ENCODE measurements at regions not wholly inside any gene's neighbourhood (a gene's known extent, or its start where the extent isn't known, plus 50 kb on each side); places are given as distances from the start of the nearest gene placed in this dataset.

- FAIRE-seq = no peak
- Histone ChIP-seq H3K36me3 (ENCODE audit: control insufficient read depth, insufficient read depth, low read length) (no peaks in the 10 kb centered on the region), H3K4me3 (ENCODE audit: low read depth, low read length) (no peak overlapping the region), H3K27me3 (ENCODE audit: control insufficient read depth, insufficient read depth, low read length) (no peaks in the 10 kb centered on the region)
- DNase-seq (ENCODE audit: low read depth) = peak; percentile 12
- TF ChIP-seq CTCF (IDR thresholded peaks at IDR 0.05; ENCODE audit: insufficient read depth, low read length, severe bottlenecking) = no peak
These were observed 1194.0 kb downstream of the PCDH9 start for GRCh38 chr13:66036024-66036614.

GRCh38 chr13:66033924-66034323, 1196.2 kb downstream of the PCDH9 start:
- TF ChIP-seq CTCF (IDR thresholded peaks at IDR 0.05; ENCODE audit: insufficient read depth, low read length, severe bottlenecking) = no peak
- FAIRE-seq (no peak), DNase-seq (ENCODE audit: low read depth) (no peak)
- H3K27me3 ChIP-seq (ENCODE audit: control insufficient read depth, insufficient read depth, low read length) = no peaks in the 10 kb centered on the region
- no peaks in the 10 kb centered on the region for H3K36me3 ChIP-seq (ENCODE audit: control insufficient read depth, insufficient read depth, low read length)
- no peak overlapping the region for H3K4me3 ChIP-seq (ENCODE audit: low read depth, low read length)

GRCh38 chr13:66021846-66022245, 1208.3 kb downstream of the PCDH9 start:
- TF ChIP-seq CTCF (IDR thresholded peaks at IDR 0.05; ENCODE audit: insufficient read depth, low read length, severe bottlenecking) = no peak

GRCh38 chr13:66014771-66015170, 1215.4 kb downstream of the PCDH9 start:
- H3K27me3 ChIP-seq (ENCODE audit: control insufficient read depth, insufficient read depth, low read length) = no peaks in the 10 kb centered on the region
- no peak for FAIRE-seq
- no peak for TF ChIP-seq CTCF (IDR thresholded peaks at IDR 0.05; ENCODE audit: insufficient read depth, low read length, severe bottlenecking)
- H3K4me3 ChIP-seq (ENCODE audit: low read depth, low read length) = no peak overlapping the region
- no peak for DNase-seq (ENCODE audit: low read depth)
- H3K36me3 ChIP-seq (ENCODE audit: control insufficient read depth, insufficient read depth, low read length) = no peaks in the 10 kb centered on the region

More at GRCh38 chr13:66021846-66022245, 1208.3 kb downstream of the PCDH9 start:
- no peak for DNase-seq (ENCODE audit: low read depth)
- no peak for FAIRE-seq
- no peak overlapping the region for H3K4me3 ChIP-seq (ENCODE audit: low read depth, low read length)
- no peaks in the 10 kb centered on the region for H3K36me3 ChIP-seq (ENCODE audit: control insufficient read depth, insufficient read depth, low read length)
- no peaks in the 10 kb centered on the region for H3K27me3 ChIP-seq (ENCODE audit: control insufficient read depth, insufficient read depth, low read length)

GRCh38 chr13:66009241-66009640, 1220.9 kb downstream of the PCDH9 start:
- no peak for TF ChIP-seq CTCF (IDR thresholded peaks at IDR 0.05; ENCODE audit: insufficient read depth, low read length, severe bottlenecking)
- FAIRE-seq (no peak), DNase-seq (ENCODE audit: low read depth) (no peak)
- Histone ChIP-seq H3K27me3 (ENCODE audit: control insufficient read depth, insufficient read depth, low read length) (no peaks in the 10 kb centered on the region), H3K36me3 (ENCODE audit: control insufficient read depth, insufficient read depth, low read length) (no peaks in the 10 kb centered on the region), H3K4me3 (ENCODE audit: low read depth, low read length) (no peak overlapping the region)

- Histone ChIP-seq H3K36me3 (ENCODE audit: control insufficient read depth, insufficient read depth, low read length) (no peaks in the 10 kb centered on the region), H3K4me3 (ENCODE audit: low read depth, low read length) (no peak overlapping the region), H3K27me3 (ENCODE audit: control insufficient read depth, insufficient read depth, low read length) (no peaks in the 10 kb centered on the region)
- DNase-seq (ENCODE audit: low read depth) (no peak), FAIRE-seq (no peak)
- TF ChIP-seq CTCF (IDR thresholded peaks at IDR 0.05; ENCODE audit: insufficient read depth, low read length, severe bottlenecking) = no peak
These were observed 1226.6 kb downstream of the PCDH9 start for GRCh38 chr13:66003558-66003957.
